Body of pancreas (tissue), 4 donors: ENCODE measurements at regions not wholly inside any gene's neighbourhood (a gene's known extent, or its start where the extent isn't known, plus 50 kb on each side); places are given as distances from the start of the nearest gene placed in this dataset.

Experiments used
- POLR2A ChIP-seq, 3 donors: fragments of 450-650 bp; IDR thresholded peaks; one replicate each; pipeline ENCODE4 v1.6.1; 2016; ENCODE audit warnings: antibody characterized with exemption in 3 of 3, mild to moderate bottlenecking in 2 of 3
- TF ChIP-seq, protein P1 (sequence below), 7 experiments: fragments of 450-650 bp in 4 of 7; fragments of 200-600 bp in 3 of 7; sonication (generic) in 3 of 7; IDR thresholded peaks; one replicate each; pipeline ENCODE4 v1.5.1; 2016 to 2019; ENCODE audit warnings: antibody characterized with exemption in 7 of 7

DNA sequence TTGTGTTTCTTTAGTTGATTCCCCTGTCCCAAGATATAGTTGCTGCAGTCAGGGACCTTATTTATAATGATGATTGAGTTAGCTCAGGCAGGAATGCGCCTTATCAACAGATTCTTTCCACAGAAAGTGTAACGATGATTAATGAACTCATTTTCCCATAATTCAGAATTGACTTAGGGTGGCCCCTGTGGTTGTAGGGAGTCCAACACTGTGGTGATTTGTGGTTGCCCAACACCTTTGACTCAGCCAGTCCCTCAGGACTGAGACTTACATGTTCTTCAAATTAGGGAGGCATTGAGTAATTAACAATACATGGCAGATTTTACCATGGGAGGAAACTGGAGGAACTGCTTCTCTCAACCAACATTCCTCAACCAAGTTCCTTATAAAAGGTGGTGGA lies 221.9 kb downstream of the GABRG2 start:
- TF ChIP-seq, protein P1, sequence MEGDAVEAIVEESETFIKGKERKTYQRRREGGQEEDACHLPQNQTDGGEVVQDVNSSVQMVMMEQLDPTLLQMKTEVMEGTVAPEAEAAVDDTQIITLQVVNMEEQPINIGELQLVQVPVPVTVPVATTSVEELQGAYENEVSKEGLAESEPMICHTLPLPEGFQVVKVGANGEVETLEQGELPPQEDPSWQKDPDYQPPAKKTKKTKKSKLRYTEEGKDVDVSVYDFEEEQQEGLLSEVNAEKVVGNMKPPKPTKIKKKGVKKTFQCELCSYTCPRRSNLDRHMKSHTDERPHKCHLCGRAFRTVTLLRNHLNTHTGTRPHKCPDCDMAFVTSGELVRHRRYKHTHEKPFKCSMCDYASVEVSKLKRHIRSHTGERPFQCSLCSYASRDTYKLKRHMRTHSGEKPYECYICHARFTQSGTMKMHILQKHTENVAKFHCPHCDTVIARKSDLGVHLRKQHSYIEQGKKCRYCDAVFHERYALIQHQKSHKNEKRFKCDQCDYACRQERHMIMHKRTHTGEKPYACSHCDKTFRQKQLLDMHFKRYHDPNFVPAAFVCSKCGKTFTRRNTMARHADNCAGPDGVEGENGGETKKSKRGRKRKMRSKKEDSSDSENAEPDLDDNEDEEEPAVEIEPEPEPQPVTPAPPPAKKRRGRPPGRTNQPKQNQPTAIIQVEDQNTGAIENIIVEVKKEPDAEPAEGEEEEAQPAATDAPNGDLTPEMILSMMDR (IDR thresholded peaks at IDR 0.05): no peak
- no peak for TF ChIP-seq POLR2A (IDR thresholded peaks at IDR 0.05)
